ENCODE measurements at regions not wholly inside any gene's neighbourhood (a gene's known extent, or its start where the extent isn't known, plus 50 kb on each side); places are given as distances from the start of the nearest gene placed in this dataset.
"Not testable (repeated sequence)": the region's sequence is repeated elsewhere in the genome, so short reads cannot be mapped to it uniquely, and the experiment has no call there.

GRCh38 chr4:103412646-103413045 lies 214.5 kb upstream of the CENPE start:
- not testable (repeated sequence) for DNase-seq

GRCh38 chr4:103410386-103410785 lies 212.2 kb upstream of the CENPE start:
- no peak for DNase-seq

- DNase-seq, result no peak
Measured at GRCh38 chr4:103405415-103405814, 207.3 kb upstream of the CENPE start.

- no peak for DNase-seq
Measured at GRCh38 chr4:103403619-103404018, 205.5 kb upstream of the CENPE start.

GRCh38 chr4:103402198-103402597 lies 204.1 kb upstream of the CENPE start:
- no peak for DNase-seq

GRCh38 chr4:103400405-103400804 lies 202.3 kb upstream of the CENPE start:
- DNase-seq, result no peak

GRCh38 chr4:103397541-103397940 lies 199.4 kb upstream of the CENPE start:
- DNase-seq, result no peak

- not testable (repeated sequence) for DNase-seq
Measured at GRCh38 chr4:103387508-103388011, 189.4 kb upstream of the CENPE start.

- DNase-seq, result not testable (repeated sequence)
Measured at GRCh38 chr4:103385565-103385964, 187.4 kb upstream of the CENPE start.

GRCh38 chr4:103375278-103375677 lies 177.1 kb upstream of the CENPE start:
- peak; percentile 0 for DNase-seq

GRCh38 chr4:103374758-103375157 lies 176.6 kb upstream of the CENPE start:
- DNase-seq, result no peak

GRCh38 chr4:103374306-103374705 lies 176.2 kb upstream of the CENPE start:
- DNase-seq, result no peak

- DNase-seq, result no peak
Measured at GRCh38 chr4:103372002-103372558, 173.9 kb upstream of the CENPE start.

- no peak for DNase-seq
Measured at GRCh38 chr4:103370336-103370735, 172.2 kb upstream of the CENPE start.

GRCh38 chr4:103365285-103365684 lies 167.1 kb upstream of the CENPE start:
- DNase-seq, result no peak

GRCh38 chr4:103364083-103364482 lies 165.9 kb upstream of the CENPE start:
- no peak for DNase-seq

- no peak for DNase-seq
Measured at GRCh38 chr4:103361926-103362325, 163.8 kb upstream of the CENPE start.

GRCh38 chr4:103359900-103360299 lies 161.8 kb upstream of the CENPE start:
- no peak for DNase-seq

GRCh38 chr4:103354006-103354405 lies 155.9 kb upstream of the CENPE start:
- no peak for DNase-seq

GRCh38 chr4:103329642-103330041 lies 131.5 kb upstream of the CENPE start:
- DNase-seq, result no peak

GRCh38 chr4:103324811-103325210 lies 126.7 kb upstream of the CENPE start:
- DNase-seq, result no peak

- DNase-seq, result no peak
Measured at GRCh38 chr4:103318327-103318726, 120.2 kb upstream of the CENPE start.

- DNase-seq, result no peak
Measured at GRCh38 chr4:103308248-103308561, 110.1 kb upstream of the CENPE start.

GRCh38 chr4:103307453-103308247 lies 109.5 kb upstream of the CENPE start:
- no peak for DNase-seq
